Activated T-helper 1 cell treated with anti-CD3 and anti-CD28 coated beads, Interleukin-2, amount 50 U/mL, for 16 hours (primary cell): ENCODE measurements at regions not wholly inside any gene's neighbourhood (a gene's known extent, or its start where the extent isn't known, plus 50 kb on each side); places are given as distances from the start of the nearest gene placed in this dataset.

Experiments
- DNase-seq, 2 donors: peaks; one replicate each; pipeline ENCODE4 v3.0.0-alpha.2; 2020; ENCODE audit warnings: low read depth in 1 of 2, low spot score in 1 of 2

DNA sequence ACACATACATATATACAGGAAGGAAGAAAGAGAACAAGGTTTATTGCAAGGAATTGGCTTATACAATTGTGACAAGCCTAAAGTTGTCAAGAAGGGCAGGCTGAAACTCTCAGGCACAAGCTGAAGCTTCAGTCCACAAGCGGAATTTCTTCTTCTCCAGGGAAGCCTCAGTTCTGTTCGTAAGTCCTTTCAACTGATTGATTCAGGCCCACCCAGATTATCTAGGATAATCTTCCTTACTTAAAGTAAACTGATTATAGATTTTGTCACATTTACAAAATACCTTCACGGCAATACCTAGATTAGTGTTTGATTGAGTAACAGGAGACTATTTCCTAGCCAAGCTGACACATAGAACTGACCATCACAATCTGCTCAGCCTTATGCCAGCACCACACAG, 81.5 kb upstream of the TMEM260 start:
- DNase-seq: no peak

DNA sequence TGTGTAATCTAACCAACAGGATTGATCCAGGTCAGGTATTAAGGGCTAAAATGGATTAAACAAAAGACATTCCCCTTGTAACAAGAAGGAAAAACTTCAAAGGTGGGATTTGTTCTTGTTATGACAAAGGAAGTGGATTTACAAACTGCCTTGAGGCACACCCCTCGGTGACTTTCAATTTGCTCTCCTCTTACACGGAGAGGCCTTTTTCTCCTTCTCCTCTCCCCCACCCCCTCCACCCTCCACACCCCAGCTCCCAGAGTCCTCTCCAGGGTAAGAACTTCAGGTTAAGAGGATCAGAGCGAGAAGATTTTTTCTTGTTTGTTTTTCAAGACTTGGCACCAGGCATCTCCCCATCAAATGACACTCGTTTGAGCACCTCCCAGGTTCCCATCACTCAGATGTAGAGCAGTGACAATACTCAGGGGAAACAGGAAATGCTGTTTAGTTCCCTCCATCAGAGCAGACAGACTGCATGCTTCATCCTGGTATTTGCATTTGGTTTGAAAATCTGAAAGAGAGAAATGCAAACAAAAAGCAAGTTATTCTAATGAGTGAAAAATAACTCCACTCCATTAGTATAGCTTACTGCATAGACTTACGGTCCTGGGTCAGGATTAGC, 77.6 kb upstream of the TMEM260 start:
- no peak for DNase-seq

DNA sequence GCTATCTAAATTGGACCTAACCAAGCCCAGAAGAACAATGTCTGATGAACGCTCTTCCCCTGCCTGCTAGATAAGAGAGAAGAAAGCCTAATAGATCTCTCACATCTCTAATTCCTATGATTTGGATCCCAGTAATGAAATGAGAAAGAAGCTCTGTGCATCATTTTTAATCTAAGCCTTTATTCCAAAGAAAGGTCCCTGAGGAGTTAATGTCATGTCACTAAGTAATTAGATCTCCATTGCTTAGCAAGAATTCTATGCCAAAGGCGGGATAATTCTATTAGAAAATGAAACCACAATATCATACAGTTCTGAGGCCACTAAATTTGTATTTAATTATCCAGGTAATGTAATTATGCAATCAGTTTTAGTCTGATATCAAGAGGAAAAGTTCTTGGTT, 74.2 kb upstream of the TMEM260 start:
- no peak for DNase-seq

DNA sequence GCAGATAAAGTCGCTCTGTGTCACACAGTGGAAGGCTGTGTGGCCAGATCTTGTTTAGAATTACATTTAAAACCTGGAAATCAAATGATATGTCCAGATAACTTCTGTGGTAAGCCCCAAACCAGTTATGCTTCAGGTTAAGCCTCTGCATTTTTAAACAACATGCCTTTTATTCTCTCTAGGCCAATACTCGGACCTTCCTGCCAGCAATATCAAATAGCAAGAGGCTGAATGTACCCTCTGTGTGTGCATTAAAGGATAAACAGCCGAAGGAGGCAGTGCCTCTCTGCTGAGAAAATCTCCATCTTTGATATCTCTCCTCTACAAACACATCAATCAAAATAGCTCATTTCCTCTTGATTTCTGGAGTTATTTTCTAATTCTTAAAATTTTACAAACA, 67.1 kb upstream of the TMEM260 start:
- no peak for DNase-seq

DNA sequence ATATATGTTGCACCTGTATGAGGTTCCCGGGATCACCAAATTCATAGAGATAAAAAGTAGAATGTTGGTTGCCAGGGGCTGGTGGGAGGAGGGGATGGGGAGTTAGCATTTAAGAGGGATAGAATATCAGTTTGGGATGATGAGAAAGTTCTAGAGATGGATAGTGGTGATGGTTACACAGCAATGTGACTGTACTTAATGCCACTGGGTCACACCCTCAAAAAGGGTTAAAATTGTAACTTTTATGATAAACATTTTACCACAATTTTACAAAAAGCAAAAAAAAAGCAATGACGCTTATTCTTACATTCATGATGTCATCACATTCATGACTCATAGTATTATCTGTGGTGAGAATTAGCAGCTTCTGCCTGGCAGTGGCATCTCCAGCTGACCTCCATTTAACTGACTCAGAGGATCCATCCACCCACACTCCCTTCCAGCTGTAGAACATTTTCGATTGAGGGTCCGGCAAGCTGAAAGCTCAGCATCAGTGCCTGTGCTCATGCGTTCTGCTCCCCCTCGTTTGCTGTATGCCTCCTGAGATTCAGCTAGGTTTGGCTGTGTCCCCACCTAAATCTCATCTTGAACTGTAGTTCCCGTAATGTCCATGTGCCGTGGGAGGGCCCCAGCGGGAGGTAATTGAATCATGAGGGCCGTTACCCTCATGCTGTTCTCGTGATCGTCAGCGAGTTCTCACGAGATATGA, 64.8 kb upstream of the TMEM260 start:
- no peak for DNase-seq

DNA sequence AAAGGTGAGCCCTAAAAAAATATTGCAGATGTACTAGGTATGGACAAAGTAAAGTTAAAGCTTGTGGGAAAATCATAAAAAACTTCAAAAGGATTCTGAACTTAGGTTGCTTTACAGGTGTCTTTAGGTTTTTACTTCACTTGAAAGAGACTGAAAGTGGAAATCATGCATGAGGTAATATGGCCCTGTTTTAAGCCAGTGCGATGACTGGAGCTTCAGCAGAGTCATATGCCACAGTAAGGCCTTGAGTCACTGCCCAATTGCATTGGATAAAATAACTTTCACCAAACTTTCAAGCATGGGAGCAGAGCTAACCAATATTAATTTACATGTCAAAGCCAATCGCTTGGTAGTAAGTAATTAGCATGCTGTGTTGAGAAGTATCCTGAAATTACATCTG, 63.9 kb upstream of the TMEM260 start:
- DNase-seq: no peak

DNA sequence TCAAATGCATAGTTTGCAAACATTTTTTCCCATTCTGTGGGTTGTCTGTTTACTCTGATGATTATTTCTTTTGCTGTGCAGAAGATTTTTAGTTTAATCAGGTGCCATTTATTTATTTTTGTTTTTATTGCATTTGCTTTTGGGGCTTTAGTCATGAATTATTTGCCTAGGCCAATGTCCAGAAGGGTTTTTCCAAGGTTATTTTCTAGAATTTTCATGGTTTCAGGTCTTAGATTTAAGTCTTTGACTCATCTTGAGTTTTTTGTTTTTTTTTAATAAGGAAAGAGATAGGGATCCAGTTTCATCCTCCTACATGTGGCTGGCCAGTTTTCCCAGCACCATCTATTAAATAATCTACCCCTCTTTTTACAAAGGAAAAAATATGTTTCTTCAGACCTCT, 57.2 kb upstream of the TMEM260 start:
- no peak for DNase-seq

DNA sequence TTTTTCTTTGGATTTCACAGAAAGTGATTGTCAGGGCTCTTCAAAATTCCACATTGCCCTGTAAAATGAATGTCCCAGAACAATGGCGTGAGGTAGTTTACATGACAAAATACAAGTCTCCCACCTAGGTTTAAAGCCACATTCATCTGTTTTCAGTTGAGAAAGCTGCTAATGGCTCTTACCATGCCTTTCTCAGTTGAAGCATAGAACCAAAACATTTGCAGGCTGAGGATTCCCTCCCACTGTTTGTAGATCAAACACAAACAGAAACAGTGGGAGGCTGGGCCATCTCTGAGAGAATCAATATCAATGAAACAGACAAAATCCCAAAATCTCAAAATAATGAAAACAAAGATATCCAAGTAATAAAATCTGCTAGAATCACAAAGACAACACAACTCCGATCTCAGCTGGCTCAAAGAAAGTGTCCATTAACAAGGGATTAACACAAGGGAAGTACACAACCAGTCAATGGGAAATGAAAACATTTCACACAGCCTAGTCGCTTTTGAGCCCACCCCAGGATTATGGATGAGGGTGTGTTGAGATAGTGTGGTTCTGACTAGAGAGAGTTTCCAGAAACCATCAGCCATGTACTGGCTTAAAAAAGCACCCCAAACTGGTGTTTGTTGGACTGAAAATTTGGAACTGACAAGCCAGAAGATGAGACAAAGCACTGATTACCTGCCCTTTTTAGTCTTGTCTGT, 54.5 kb upstream of the TMEM260 start:
- no peak for DNase-seq

DNA sequence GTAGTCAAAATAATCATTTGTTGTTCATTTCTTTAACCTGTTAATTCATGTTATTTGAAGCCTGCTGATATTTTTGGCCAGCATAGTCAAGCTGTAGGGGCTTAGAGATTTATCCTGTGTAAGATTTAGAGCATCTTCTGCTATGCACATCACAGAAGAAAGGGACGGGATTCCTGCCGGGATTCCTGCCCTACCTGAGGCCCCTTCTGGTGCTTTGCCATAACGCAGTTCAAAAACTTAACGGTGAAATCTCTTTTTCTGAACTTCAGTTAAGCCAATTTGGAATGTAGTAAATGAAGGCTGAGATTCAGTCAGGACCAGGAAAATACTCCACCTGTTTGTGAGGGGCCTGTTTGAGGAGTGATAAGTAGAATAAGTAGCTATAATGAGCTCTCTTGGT, 50.7 kb upstream of the TMEM260 start:
- DNase-seq: no peak
